ENCODE measurements at regions not wholly inside any gene's neighbourhood (a gene's known extent, or its start where the extent isn't known, plus 50 kb on each side); places are given as distances from the start of the nearest gene placed in this dataset.
"Not testable (repeated sequence)": the region's sequence is repeated elsewhere in the genome, so short reads cannot be mapped to it uniquely, and the experiment has no call there.

DNA sequence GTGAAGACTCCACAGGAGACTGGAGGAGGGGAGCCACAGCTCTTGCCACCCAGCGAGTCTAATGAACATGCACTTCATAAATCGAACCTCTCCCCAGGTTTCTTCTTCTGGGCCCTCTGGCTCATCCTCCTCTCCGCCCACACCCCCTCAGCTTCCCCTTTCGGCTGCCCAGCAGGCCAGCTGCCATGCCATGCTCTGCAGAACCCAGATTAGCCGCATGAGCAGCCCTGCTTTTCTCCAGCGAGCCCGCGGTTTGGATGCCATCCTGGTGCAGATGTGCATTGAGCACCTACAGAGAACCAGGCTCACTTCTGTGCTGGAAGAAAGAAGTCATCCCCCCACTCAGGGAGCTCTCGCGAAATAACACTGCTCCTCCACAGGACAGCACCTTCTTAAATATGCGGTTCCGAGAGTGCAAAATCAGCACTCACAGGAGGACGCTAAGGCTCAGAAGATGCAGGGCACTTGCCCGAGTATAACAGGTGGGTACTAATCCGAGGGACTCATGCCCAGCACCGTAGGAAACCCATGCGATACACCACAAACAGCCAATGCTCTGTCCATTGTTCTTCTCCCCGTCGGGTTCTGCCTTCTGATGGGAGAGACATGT is 143.0 kb upstream of the THBS2 start:
- Histone ChIP-seq H3K79me2 (ENCODE audit: control insufficient read depth, insufficient read depth, low read length) (no peaks in the 10 kb centered on the region), H2AFZ (ENCODE audit: low read depth, low read length) (no peak overlapping the region), H3K9me3 (replicated peaks; ENCODE audit: control insufficient read depth, insufficient read depth, low read length) (peaks cover 1% of the 10 kb centered on the region), H3K27ac (ENCODE audit: insufficient read depth, low read depth, low read length) (no peak overlapping the region), H3K4me2 (ENCODE audit: insufficient read depth, low read length) (no peak overlapping the region), H3K36me3 (ENCODE audit: control insufficient read depth in 2 of 2, extremely low read depth in 1 of 2, insufficient read depth in 2 of 2, low read length in 2 of 2) (no peaks in the 10 kb centered on the region), H3K4me1 (ENCODE audit: control insufficient read depth, extremely low read depth, insufficient read depth, low read length) (no peaks in the 10 kb centered on the region), H3K4me3 (replicated peaks in 1 of 3; ENCODE audit: insufficient read depth in 1 of 3, low read depth in 1 of 3, low read length in 3 of 3) (no peak overlapping the region), H3K27me3 (ENCODE audit: control insufficient read depth in 2 of 2, insufficient read depth in 2 of 2, low read length in 2 of 2) (no peaks in the 10 kb centered on the region), H4K20me1 (replicated peaks; ENCODE audit: control insufficient read depth, extremely low read depth, insufficient read depth, low read length) (no peaks in the 10 kb centered on the region), H3K9me1 (replicated peaks; ENCODE audit: control insufficient read depth, extremely low read depth, insufficient read depth, low read length) (no peaks in the 10 kb centered on the region), H3K9ac (replicated peaks; ENCODE audit: extremely low read depth, insufficient read depth, low read length) (no peak overlapping the region)
- POLR2A ChIA-PET = no interaction called here
- TF ChIP-seq, protein P1, sequence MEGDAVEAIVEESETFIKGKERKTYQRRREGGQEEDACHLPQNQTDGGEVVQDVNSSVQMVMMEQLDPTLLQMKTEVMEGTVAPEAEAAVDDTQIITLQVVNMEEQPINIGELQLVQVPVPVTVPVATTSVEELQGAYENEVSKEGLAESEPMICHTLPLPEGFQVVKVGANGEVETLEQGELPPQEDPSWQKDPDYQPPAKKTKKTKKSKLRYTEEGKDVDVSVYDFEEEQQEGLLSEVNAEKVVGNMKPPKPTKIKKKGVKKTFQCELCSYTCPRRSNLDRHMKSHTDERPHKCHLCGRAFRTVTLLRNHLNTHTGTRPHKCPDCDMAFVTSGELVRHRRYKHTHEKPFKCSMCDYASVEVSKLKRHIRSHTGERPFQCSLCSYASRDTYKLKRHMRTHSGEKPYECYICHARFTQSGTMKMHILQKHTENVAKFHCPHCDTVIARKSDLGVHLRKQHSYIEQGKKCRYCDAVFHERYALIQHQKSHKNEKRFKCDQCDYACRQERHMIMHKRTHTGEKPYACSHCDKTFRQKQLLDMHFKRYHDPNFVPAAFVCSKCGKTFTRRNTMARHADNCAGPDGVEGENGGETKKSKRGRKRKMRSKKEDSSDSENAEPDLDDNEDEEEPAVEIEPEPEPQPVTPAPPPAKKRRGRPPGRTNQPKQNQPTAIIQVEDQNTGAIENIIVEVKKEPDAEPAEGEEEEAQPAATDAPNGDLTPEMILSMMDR (IDR thresholded peaks at IDR 0.05; ENCODE audit: extremely low read depth in 1 of 2, insufficient read depth in 1 of 2, low read depth in 1 of 2, low read length in 2 of 2) = no peak
- no peak for TF ChIP-seq POLR2A (IDR thresholded peaks at IDR 0.05; ENCODE audit: low read depth, low read length)
- TF ChIP-seq, protein P2, sequence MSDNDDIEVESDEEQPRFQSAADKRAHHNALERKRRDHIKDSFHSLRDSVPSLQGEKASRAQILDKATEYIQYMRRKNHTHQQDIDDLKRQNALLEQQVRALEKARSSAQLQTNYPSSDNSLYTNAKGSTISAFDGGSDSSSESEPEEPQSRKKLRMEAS (IDR thresholded peaks at IDR 0.05; ENCODE audit: insufficient read depth, insufficient read length) = no peak
- TF ChIP-seq EZH2 (IDR thresholded peaks at IDR 0.05; ENCODE audit: borderline replicate concordance, low read depth, low read length, severe bottlenecking) = no peak
- no peak for TF ChIP-seq POLR2AphosphoS5 (IDR thresholded peaks at IDR 0.05; ENCODE audit: insufficient read depth, low read depth, low read length)
- TF ChIP-seq FOS (IDR thresholded peaks at IDR 0.05; ENCODE audit: borderline replicate concordance, insufficient read depth, low read length) = no peak
- TF ChIP-seq JUN (IDR thresholded peaks at IDR 0.05; ENCODE audit: borderline replicate concordance, insufficient read depth, insufficient read length, low read depth) = no peak
- no peak for TF ChIP-seq MYC (IDR thresholded peaks at IDR 0.05; ENCODE audit: low read depth, low read length)
- TF ChIP-seq GATA2 (IDR thresholded peaks at IDR 0.05; ENCODE audit: insufficient read depth, insufficient read length, low read depth, low read length) = no peak
- FAIRE-seq = no peak
- no TSS peak for BruUV-seq (replicated peaks)
- CTCF ChIA-PET = no interaction called here
- DNase-seq (ENCODE audit: low read depth, low spot score) = no peak
- dilution Hi-C loops (cut with MboI; ENCODE audit: extremely low pct_ligation_motif_present, low sequenced_read_pairs) = no loop called here
- intact Hi-C loops (cut with micrococcal nuclease) = no loop called here

DNA sequence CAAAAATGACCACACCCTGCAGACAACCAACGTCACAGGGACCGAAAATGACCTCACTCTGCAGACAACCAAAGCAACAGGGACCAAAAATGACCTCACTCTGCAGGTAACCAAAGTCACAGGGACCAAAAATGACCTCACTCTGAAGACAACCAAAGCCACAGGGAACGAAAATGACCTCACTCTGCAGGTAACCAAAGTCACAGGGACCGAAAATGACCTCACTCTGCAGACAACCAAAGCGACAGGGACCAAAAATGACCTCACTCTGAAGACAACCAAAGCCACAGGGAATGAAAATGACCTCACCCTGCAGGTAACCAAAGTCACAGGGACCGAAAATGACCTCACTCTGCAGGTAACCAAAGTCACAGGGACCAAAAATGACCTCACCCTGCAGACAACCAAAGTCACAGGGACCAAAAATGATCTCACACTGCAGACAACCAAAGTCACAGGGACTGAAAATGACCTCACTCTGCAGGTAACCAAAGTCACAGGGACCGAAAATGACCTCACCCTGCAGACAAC is 142.4 kb upstream of the THBS2 start:
- DNase-seq (ENCODE audit: low read depth, low spot score); H3K4me2 ChIP-seq (ENCODE audit: insufficient read depth, low read length); H4K20me1 ChIP-seq (replicated peaks; ENCODE audit: control insufficient read depth, extremely low read depth, insufficient read depth, low read length); H3K36me3 ChIP-seq (ENCODE audit: control insufficient read depth in 2 of 2, extremely low read depth in 1 of 2, insufficient read depth in 2 of 2, low read length in 2 of 2); H3K4me1 ChIP-seq (ENCODE audit: control insufficient read depth, extremely low read depth, insufficient read depth, low read length); H3K9me1 ChIP-seq (replicated peaks; ENCODE audit: control insufficient read depth, extremely low read depth, insufficient read depth, low read length); H2AFZ ChIP-seq (ENCODE audit: low read depth, low read length); H3K9me3 ChIP-seq (replicated peaks; ENCODE audit: control insufficient read depth, insufficient read depth, low read length); CTCF ChIA-PET; intact Hi-C loops (cut with micrococcal nuclease); H3K27ac ChIP-seq (ENCODE audit: insufficient read depth, low read depth, low read length); H3K27me3 ChIP-seq (ENCODE audit: control insufficient read depth in 2 of 2, insufficient read depth in 2 of 2, low read length in 2 of 2); dilution Hi-C loops (cut with MboI; ENCODE audit: extremely low pct_ligation_motif_present, low sequenced_read_pairs); H3K9ac ChIP-seq (replicated peaks; ENCODE audit: extremely low read depth, insufficient read depth, low read length); H3K4me3 ChIP-seq (replicated peaks in 1 of 3; ENCODE audit: insufficient read depth in 1 of 3, low read depth in 1 of 3, low read length in 3 of 3); BruUV-seq (replicated peaks); FAIRE-seq; H3K79me2 ChIP-seq (ENCODE audit: control insufficient read depth, insufficient read depth, low read length); POLR2A ChIA-PET: not testable (repeated sequence)

Measured in endothelial cell of umbilical vein (primary cell).